HG03354 (cell line): ENCODE measurements at regions not wholly inside any gene's neighbourhood (a gene's known extent, or its start where the extent isn't known, plus 50 kb on each side); places are given as distances from the start of the nearest gene placed in this dataset.
"Not testable (repeated sequence)": the region's sequence is repeated elsewhere in the genome, so short reads cannot be mapped to it uniquely, and the experiment has no call there.

Source experiments
- ATAC-seq: cut with Tn5 transposase; IDR thresholded peaks from one replicate; pipeline ENCODE4 v1.9.1; 2021; ENCODE audit warnings: mild to moderate bottlenecking; ENCODE audit not compliant: unreplicated experiment, poor library complexity, severe bottlenecking

GRCh38 chr9:104322596-104322995 lies 181.5 kb upstream of the OR13F1 start:
- no peak for ATAC-seq

DNA sequence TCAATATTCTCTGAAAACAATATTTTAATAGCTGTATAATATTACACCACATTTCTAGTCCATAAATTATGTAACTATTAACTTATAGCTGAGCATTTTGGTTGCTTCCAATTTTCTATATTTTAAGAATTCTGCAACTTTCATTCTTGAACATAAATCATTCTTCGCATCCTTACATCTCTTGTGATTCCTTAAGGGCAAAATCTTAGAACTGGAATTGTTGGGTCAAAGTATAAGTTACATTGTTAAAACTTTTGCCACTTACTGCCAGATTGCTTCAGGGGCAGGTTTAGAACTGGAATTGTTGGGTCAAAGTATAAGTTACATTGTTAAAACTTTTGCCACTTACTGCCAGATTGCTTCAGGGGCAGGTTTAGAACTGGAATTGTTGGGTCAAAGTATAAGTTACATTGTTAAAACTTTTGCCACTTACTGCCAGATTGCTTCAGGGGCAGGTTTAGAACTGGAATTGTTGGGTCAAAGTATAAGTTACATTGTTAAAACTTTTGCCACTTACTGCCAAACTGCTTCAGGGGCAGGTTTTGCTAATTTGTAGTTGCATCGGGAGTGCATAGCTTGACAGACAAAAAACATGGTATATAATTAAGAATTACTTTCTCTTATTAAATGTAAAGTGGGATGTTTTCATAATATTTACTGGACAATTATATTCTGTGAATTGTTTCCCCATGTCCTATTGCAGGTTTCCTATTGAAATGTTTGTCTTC lies 179.9 kb upstream of the OR13F1 start:
- not testable (repeated sequence) for ATAC-seq

GRCh38 chr9:104326912-104327311 lies 177.2 kb upstream of the OR13F1 start:
- ATAC-seq, result no peak

- no peak for ATAC-seq
Observed at GRCh38 chr9:104329245-104329644, 174.8 kb upstream of the OR13F1 start.

GRCh38 chr9:104330841-104331240 lies 173.2 kb upstream of the OR13F1 start:
- no peak for ATAC-seq

GRCh38 chr9:104334549-104334948 lies 169.5 kb upstream of the OR13F1 start:
- ATAC-seq, result no peak

GRCh38 chr9:104339692-104340091 lies 164.4 kb upstream of the OR13F1 start:
- no peak for ATAC-seq

- ATAC-seq, result no peak
Observed at GRCh38 chr9:104342552-104342951, 161.5 kb upstream of the OR13F1 start.

GRCh38 chr9:104345061-104345460 lies 159.0 kb upstream of the OR13F1 start:
- no peak for ATAC-seq

DNA sequence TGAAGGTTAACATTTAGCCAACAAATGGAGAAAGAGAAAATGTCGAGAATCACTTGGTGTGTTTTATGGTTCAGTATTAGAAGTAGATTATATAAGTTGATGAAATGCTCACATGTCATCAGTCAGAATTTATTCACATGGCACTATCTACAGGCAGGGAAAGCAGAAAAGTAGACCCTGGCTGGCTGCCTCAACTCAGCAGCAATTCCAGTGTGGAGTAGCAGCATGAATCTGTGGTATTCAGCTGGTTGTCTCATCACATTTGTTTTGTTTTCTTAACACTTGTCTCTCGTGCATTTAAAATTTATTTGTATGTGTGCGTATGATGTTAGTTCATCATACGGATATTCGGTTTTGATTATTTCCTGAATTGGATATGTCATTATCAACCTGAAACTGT lies 153.5 kb upstream of the OR13F1 start:
- ATAC-seq, result no peak

DNA sequence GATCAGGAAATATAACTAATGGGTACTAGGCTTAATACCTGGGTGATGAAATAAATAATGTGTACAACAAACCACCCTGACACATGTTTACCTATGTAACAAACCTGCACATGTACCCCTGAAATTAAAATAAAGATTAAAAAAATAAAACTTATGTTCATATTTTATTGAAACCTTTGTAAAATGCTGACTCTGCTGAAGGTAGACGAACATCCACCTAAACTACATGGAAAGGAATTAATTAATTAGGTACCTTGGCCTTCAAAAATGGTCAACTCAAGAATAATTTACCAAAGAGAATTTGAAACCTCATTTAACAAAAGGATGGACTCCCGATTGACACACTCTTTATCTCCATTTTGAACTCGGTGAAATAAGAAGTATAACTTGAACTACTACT lies 152.3 kb upstream of the OR13F1 start:
- no peak for ATAC-seq

DNA sequence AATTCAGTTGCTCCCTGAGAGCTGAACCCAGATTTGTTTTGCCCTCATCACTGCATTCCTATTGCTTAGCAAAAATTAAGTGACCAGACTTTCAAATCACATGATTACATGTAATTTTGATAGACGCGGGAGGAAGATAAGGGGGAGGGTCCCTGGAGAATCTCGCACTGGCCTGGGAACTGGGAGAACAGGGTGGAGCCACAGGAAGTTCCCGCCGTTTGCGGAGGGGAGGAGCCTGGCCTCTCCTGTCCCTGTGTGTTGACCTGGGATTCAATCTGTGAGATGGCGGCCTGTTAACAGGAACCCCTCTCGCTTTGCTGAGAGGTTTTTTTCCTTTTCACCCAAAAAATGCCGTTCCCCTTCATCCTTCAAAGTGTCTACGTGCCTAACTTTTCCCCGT lies 142.9 kb upstream of the OR13F1 start:
- ATAC-seq, result no peak

- no peak for ATAC-seq
Observed at GRCh38 chr9:104362912-104363472, 141.1 kb upstream of the OR13F1 start.

DNA sequence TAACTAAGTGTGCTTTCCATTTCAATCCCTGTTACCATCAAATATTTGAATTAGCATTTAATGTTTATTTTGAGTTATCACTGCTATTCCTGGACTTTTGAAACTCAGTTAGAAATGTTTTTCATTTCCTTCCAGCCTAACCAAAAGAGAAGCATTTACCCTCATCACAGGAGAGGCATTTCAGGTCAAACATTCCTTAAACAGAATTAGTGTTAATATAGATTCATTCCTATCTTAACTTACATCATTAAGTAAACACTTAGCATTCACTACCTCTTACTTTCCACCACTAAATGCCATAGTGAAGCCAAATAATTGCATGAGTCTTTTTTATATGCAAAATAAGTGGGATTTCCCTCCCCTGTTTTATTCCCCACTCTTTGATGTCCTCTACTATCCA lies 136.6 kb upstream of the OR13F1 start:
- ATAC-seq, result no peak

DNA sequence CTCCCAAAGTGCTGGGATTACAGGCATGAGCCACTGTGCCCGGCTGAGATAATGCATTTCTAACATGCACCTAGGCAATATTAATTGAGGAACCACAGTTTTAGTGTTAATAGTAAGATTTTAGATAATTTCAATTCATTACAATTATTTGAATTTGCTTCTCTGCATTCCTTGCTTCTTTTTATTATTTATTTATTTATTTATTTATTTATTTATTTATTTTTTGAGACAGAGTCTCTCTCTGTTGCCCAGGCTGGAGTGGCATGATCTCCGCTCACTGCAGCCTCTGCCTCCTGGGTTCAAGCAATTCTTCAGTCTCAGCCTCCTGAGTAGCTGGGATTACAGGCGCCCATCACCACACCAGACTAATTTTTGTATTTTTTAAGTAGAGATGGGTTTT lies 135.7 kb upstream of the OR13F1 start:
- not testable (repeated sequence) for ATAC-seq

DNA sequence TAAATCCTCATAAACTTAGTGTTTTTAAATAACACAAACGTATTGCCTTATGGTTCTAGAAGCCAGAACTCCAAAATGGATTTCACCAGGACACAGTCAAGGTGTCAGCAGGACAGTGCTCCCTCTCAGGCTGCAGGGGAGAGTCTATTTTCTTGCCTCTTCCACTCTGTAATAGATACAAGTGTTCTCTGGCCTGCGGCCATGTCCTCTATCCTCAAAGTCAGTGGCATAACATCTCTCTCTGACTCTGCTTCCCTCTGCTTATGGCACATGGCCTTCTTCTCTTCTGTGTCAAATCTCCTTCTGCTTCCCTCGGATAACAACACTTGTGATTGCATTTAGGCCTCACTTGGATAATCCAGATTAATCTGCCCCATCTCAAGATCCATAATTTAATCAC lies 129.4 kb upstream of the OR13F1 start:
- ATAC-seq, result no peak

GRCh38 chr9:104386013-104386412 lies 118.0 kb upstream of the OR13F1 start:
- ATAC-seq, result no peak

- peak; percentile 79 for ATAC-seq
Observed at GRCh38 chr9:104386425-104387069, 117.5 kb upstream of the OR13F1 start.

DNA sequence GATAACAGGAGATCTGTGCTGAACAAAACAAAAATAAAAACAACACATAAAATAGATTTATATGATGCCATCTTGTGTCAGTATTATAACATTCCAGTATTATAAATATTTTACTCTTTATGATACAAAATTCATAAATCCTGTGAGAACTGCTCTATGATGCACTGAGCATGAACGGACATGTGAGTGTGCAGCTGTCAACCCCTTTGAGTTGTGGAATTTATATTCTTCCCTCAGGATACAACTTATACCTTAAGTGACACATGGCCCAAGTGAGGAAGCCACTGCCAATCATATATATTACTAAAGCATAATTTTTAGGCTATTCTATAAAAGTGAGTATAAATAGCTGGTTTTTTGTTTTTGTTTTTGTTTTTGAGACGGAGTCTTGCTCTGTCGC lies 116.0 kb upstream of the OR13F1 start:
- no peak for ATAC-seq

DNA sequence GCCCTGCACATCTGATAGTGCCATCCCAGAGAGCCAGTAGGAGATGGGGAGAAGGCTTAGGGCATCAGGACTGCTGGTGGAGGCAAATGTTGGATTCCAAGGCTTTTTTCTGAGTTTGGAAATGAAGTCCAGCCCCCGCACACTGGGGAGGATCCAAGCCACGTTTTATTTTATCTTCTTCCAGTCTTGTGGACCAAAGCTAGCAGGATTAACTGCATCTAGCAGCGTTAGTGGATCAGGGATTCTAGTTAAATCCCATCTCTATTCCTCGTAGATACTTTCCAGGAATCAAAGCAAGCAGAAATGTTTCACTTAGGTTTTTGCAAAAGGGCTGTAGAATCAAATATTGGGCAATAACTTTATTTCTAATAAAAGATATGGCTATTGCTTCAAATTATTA lies 114.7 kb upstream of the OR13F1 start:
- ATAC-seq, result no peak

DNA sequence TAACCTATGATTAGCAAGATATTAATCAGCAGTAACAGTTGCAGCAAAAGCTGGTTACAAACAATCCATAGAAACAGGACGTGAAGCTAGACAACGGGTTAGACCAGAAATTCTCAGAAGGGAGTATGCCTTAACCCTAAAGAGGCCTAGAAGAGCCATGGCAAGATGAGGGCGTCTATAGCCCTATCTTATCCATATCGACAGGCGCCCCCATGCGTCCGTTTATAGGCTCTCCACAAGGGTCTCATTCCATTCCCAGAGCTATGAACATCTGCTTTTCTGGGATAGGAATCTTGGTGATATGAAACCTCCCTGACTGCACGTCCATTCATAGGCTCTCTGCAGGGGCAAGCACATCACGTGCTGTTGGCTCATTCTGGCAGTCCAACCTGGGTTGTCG lies 109.2 kb upstream of the OR13F1 start:
- ATAC-seq, result not testable (repeated sequence)
